AG09309 (cell line): ENCODE measurements at regions not wholly inside any gene's neighbourhood (a gene's known extent, or its start where the extent isn't known, plus 50 kb on each side); places are given as distances from the start of the nearest gene placed in this dataset.

Experiments used
- DNase-seq: peaks from one replicate; pipeline ENCODE4 v3.0.0-alpha.2; 2010; ENCODE audit warnings: low read depth
- H3K4me3 ChIP-seq: 2 replicates; pipeline ENCODE4 v1.5.1; 2011; ENCODE audit warnings: mild to moderate bottlenecking, low read depth, low read length, moderate library complexity; ENCODE audit not compliant: control insufficient read depth
- CTCF ChIP-seq: IDR thresholded peaks from 2 replicates; pipeline ENCODE4 v1.5.1; 2011; ENCODE audit warnings: mild to moderate bottlenecking, low read depth, low read length, inconsistent platforms; ENCODE audit not compliant: insufficient read depth, control insufficient read depth; ENCODE audit errors: missing control alignments

- TF ChIP-seq CTCF: no peak
- H3K4me3 ChIP-seq: no peak overlapping the region
- no peak for DNase-seq
Measured at GRCh38 chr10:78143576-78143975, 109.9 kb downstream of the RPS24 start.

- H3K4me3 ChIP-seq: no peak overlapping the region
- no peak for TF ChIP-seq CTCF
- DNase-seq: no peak
Measured at GRCh38 chr10:78146200-78146599, 112.5 kb downstream of the RPS24 start.

GRCh38 chr10:78147202-78147601 is 113.5 kb downstream of the RPS24 start:
- H3K4me3 ChIP-seq: no peak overlapping the region
- TF ChIP-seq CTCF: no peak
- DNase-seq: no peak

GRCh38 chr10:78148216-78148960 is 114.7 kb downstream of the RPS24 start:
- no peak for TF ChIP-seq CTCF
- no peak for DNase-seq
- H3K4me3 ChIP-seq: no peak overlapping the region

- no peak for DNase-seq
- TF ChIP-seq CTCF: no peak
- no peak overlapping the region for H3K4me3 ChIP-seq
Measured at GRCh38 chr10:78148961-78149612, 115.4 kb downstream of the RPS24 start.

GRCh38 chr10:78150756-78151155 is 117.1 kb downstream of the RPS24 start:
- TF ChIP-seq CTCF: no peak
- no peak overlapping the region for H3K4me3 ChIP-seq
- DNase-seq: no peak
